PC-9 (cell line): ENCODE measurements at regions not wholly inside any gene's neighbourhood (a gene's known extent, or its start where the extent isn't known, plus 50 kb on each side); places are given as distances from the start of the nearest gene placed in this dataset.
"Not testable (repeated sequence)": the region's sequence is repeated elsewhere in the genome, so short reads cannot be mapped to it uniquely, and the experiment has no call there.

Experiments used
- CTCF ChIP-seq: fragments of 200-600 bp; sonication (generic); conservative IDR thresholded peaks from 2 replicates; pipeline ENCODE4 v1.6.1; 2017; ENCODE audit warnings: mixed run types, antibody characterized with exemption, mild to moderate bottlenecking, moderate library complexity
- EZH2 ChIP-seq: fragments of 200-600 bp; sonication (generic); IDR thresholded peaks from 2 replicates; pipeline ENCODE4 v1.8.0; 2017; ENCODE audit warnings: antibody characterized with exemption, low read depth

- not testable (repeated sequence) for TF ChIP-seq CTCF, EZH2
Observed at GRCh38 chrX:13408599-13408998, 88.7 kb upstream of the ATXN3L start.
